ENCODE measurements at regions not wholly inside any gene's neighbourhood (a gene's known extent, or its start where the extent isn't known, plus 50 kb on each side); places are given as distances from the start of the nearest gene placed in this dataset.

DNA sequence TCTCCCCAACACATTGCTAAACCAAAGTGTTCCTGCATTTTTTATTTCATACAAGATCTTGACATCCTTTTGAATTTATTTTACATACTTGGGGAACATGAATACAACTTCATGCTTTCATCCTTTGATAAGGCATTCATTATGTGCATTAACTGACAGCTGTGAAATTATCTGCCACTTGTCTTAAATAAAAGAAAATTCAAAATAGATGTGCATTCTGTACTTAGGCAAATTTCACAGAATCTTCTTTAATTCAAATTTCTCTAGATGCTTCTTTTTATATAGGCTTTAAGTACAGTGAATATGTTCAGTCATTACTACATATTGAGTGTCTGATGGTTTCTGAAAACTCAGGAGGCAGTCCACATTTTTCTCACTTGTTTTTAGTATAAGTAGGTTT, 518.1 kb downstream of the EPHA5 start:
- Histone ChIP-seq H3K4me1 (ENCODE audit: control insufficient read depth in 1 of 2, extremely low read depth in 1 of 2, insufficient read depth in 2 of 2, low read length in 2 of 2) (no peaks in the 10 kb centered on the region), H3K36me3 (ENCODE audit: control insufficient read depth in 2 of 2, extremely low read depth in 1 of 2, insufficient read depth in 1 of 2, low read length in 1 of 2) (no peaks in the 10 kb centered on the region), H3K27ac (ENCODE audit: low read length) (no peak overlapping the region), H3K9me3 (no peaks in the 10 kb centered on the region), H3K27me3 (replicated peaks in 1 of 2; ENCODE audit: control insufficient read depth in 2 of 2, extremely low read depth in 1 of 2, insufficient read depth in 2 of 2, low read length in 1 of 2) (no peaks in the 10 kb centered on the region), H3K4me3 (ENCODE audit: control insufficient read depth in 1 of 2, extremely low read depth in 1 of 2, low read length in 1 of 2) (no peak overlapping the region)
- H3K27ac Mint-ChIP-seq = no peak overlapping the region
- POLR2A ChIA-PET = no interaction called here
- peaks cover 7 to 19% (median 8%) of the 10 kb centered on the region in 3 donors for H3K9me3 Mint-ChIP-seq
- ATAC-seq (replicated peaks in 1 of 4) = no peak
- no peaks in the 10 kb centered on the region for H3K36me3 Mint-ChIP-seq
- DNase-seq = no peak
- H3K4me1 Mint-ChIP-seq = no peaks in the 10 kb centered on the region
- no peak overlapping the region for H3K4me3 Mint-ChIP-seq
- H3K27me3 Mint-ChIP-seq = no peaks in the 10 kb centered on the region
- CTCF ChIA-PET = no interaction called here

DNA sequence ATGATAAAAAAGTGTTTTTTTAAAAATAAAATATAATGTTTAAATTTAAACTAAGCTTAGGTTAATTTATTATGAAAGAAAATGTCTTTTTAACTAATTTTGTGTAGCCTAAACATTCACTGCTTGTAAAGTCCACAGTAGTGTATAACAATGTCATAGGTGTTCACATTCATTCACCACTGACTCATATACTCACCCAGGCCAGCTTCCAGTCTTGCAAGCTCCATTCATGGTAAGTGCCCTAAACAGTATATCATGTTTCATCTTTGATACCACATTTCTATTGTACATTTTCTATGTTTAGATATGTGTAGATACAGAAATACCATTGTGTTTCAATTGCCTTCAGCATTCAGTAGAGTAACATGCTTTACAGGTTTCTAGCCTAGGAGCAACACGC, 530.3 kb downstream of the EPHA5 start:
- Mint-ChIP-seq H3K4me1 (no peaks in the 10 kb centered on the region), H3K4me3 (no peak overlapping the region), H3K27me3 (no peaks in the 10 kb centered on the region), H3K36me3 (no peaks in the 10 kb centered on the region), H3K9me3 (peaks cover 20 to 24% (median 22%) of the 10 kb centered on the region in 3 donors), H3K27ac (no peak overlapping the region)
- ATAC-seq (replicated peaks in 1 of 4) = no peak
- no peaks in the 10 kb centered on the region for H3K4me1 ChIP-seq (ENCODE audit: control insufficient read depth in 1 of 2, extremely low read depth in 1 of 2, insufficient read depth in 2 of 2, low read length in 2 of 2)
- H3K27me3 ChIP-seq (replicated peaks in 1 of 2; ENCODE audit: control insufficient read depth in 2 of 2, extremely low read depth in 1 of 2, insufficient read depth in 2 of 2, low read length in 1 of 2) = no peaks in the 10 kb centered on the region
- DNase-seq = no peak
- ChIA-PET CTCF (no interaction called here), POLR2A (no interaction called here)
- WGBS (ENCODE audit: insufficient coverage) = no CpG with 5 or more reads among the region's 1 CpG
- no peak overlapping the region for H3K4me3 ChIP-seq (ENCODE audit: control insufficient read depth in 1 of 2, extremely low read depth in 1 of 2, low read length in 1 of 2)
- no peaks in the 10 kb centered on the region for H3K36me3 ChIP-seq (ENCODE audit: control insufficient read depth in 2 of 2, extremely low read depth in 1 of 2, insufficient read depth in 1 of 2, low read length in 1 of 2)
- H3K9me3 ChIP-seq = no peaks in the 10 kb centered on the region
- no peak overlapping the region for H3K27ac ChIP-seq (ENCODE audit: low read length)

DNA sequence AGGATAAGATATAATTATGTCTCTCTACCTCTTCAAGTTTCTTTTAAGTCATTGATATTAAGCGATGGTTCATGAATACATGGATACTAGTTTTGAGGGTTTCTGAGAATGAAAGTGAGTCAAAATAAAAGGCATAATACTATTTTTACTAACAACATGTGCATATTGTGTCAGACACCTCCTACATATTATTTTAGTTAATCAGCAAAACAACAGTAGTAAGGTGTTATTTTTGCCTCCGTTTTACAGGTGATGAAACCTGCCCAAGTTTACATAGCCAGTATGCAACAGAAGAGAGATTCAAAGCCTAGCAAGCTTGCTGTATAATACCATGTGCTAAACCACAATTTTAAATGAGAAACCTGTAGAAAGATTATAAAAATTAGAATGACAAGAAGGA, 544.1 kb downstream of the EPHA5 start:
- no peak for ATAC-seq (replicated peaks in 1 of 4)
- no peak overlapping the region for H3K27ac ChIP-seq (ENCODE audit: low read length)
- ChIA-PET CTCF (no interaction called here), POLR2A (no interaction called here)
- no peaks in the 10 kb centered on the region for H3K27me3 ChIP-seq (replicated peaks in 1 of 2; ENCODE audit: control insufficient read depth in 2 of 2, extremely low read depth in 1 of 2, insufficient read depth in 2 of 2, low read length in 1 of 2)
- no peak overlapping the region for H3K4me3 ChIP-seq (ENCODE audit: control insufficient read depth in 1 of 2, extremely low read depth in 1 of 2, low read length in 1 of 2)
- no peaks in the 10 kb centered on the region for H3K27me3 Mint-ChIP-seq
- H3K27ac Mint-ChIP-seq = no peak overlapping the region
- H3K9me3 Mint-ChIP-seq = peaks cover 6 to 9% (median 7%) of the 10 kb centered on the region in 3 donors
- no peaks in the 10 kb centered on the region for H3K9me3 ChIP-seq
- no peaks in the 10 kb centered on the region for H3K36me3 Mint-ChIP-seq
- no peaks in the 10 kb centered on the region for H3K4me1 ChIP-seq (ENCODE audit: control insufficient read depth in 1 of 2, extremely low read depth in 1 of 2, insufficient read depth in 2 of 2, low read length in 2 of 2)
- no peak overlapping the region for H3K4me3 Mint-ChIP-seq
- DNase-seq = no peak
- H3K4me1 Mint-ChIP-seq = no peaks in the 10 kb centered on the region
- WGBS (ENCODE audit: insufficient coverage) = no CpG with 5 or more reads among the region's 2 CpGs
- no peaks in the 10 kb centered on the region for H3K36me3 ChIP-seq (ENCODE audit: control insufficient read depth in 2 of 2, extremely low read depth in 1 of 2, insufficient read depth in 1 of 2, low read length in 1 of 2)

DNA sequence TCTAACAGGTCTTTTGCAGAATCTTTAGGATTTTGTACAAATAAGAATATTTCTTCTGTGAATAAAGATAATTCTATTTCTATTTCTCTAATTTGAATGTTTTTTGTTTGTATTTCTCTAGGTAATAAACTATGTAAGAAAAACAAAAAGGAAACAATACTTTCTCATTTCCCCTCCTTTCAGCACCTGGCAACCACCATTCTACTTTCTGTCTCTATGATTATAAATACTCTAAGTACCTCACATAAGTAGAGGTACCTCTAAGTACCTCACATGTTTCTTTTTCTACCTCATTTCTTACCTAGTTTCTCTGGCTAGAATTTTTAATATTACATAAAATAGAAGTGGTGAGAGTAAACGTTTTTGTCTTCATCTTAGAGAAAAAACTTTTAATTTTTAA, 550.0 kb downstream of the EPHA5 start:
- Histone ChIP-seq H3K9me3 (no peaks in the 10 kb centered on the region), H3K4me1 (ENCODE audit: control insufficient read depth in 1 of 2, extremely low read depth in 1 of 2, insufficient read depth in 2 of 2, low read length in 2 of 2) (no peaks in the 10 kb centered on the region), H3K27ac (ENCODE audit: low read length) (no peak overlapping the region), H3K4me3 (ENCODE audit: control insufficient read depth in 1 of 2, extremely low read depth in 1 of 2, low read length in 1 of 2) (no peak overlapping the region), H3K36me3 (ENCODE audit: control insufficient read depth in 2 of 2, extremely low read depth in 1 of 2, insufficient read depth in 1 of 2, low read length in 1 of 2) (no peaks in the 10 kb centered on the region), H3K27me3 (replicated peaks in 1 of 2; ENCODE audit: control insufficient read depth in 2 of 2, extremely low read depth in 1 of 2, insufficient read depth in 2 of 2, low read length in 1 of 2) (no peaks in the 10 kb centered on the region)
- ChIA-PET POLR2A (no interaction called here), CTCF (no interaction called here)
- no peaks in the 10 kb centered on the region for H3K36me3 Mint-ChIP-seq
- ATAC-seq (replicated peaks in 1 of 4) = no peak
- no peaks in the 10 kb centered on the region for H3K4me1 Mint-ChIP-seq
- peaks cover 11 to 22% (median 16%) of the 10 kb centered on the region in 3 donors for H3K9me3 Mint-ChIP-seq
- no peak overlapping the region for H3K4me3 Mint-ChIP-seq
- H3K27ac Mint-ChIP-seq = no peak overlapping the region
- WGBS (ENCODE audit: insufficient coverage) = no CpG with 5 or more reads among the region's 1 CpG
- H3K27me3 Mint-ChIP-seq = no peaks in the 10 kb centered on the region
- no peak for DNase-seq

DNA sequence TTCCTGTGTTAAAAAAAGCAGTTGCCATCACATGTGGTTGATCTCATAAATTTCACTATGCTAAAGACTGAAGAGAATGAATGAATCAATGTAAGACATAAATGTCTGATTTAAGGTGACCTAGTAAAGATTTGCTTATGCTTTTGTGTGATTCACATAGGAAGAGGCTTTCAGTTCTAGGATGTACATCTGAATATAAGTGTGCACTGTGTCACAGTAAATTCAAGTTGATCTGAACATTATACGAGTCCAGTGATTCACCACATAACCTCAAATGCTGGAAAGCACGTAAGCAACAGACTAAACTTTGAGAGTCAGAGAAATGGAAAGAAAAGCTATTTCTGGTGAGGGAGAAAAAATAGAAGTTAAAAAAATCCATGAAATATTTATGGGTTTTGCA, 567.9 kb downstream of the EPHA5 start:
- DNase-seq = no peak
- H3K27ac ChIP-seq (ENCODE audit: low read length) = no peak overlapping the region
- no peaks in the 10 kb centered on the region for H3K9me3 ChIP-seq
- H3K4me3 ChIP-seq (ENCODE audit: control insufficient read depth in 1 of 2, extremely low read depth in 1 of 2, low read length in 1 of 2) = no peak overlapping the region
- no peak for ATAC-seq (replicated peaks in 1 of 4)
- CTCF ChIA-PET = no interaction called here
- H3K4me1 ChIP-seq (ENCODE audit: control insufficient read depth in 1 of 2, extremely low read depth in 1 of 2, insufficient read depth in 2 of 2, low read length in 2 of 2) = no peaks in the 10 kb centered on the region
- no peaks in the 10 kb centered on the region for H3K27me3 Mint-ChIP-seq
- no peak overlapping the region for H3K4me3 Mint-ChIP-seq
- no CpG with 5 or more reads among the region's 2 CpGs for WGBS (ENCODE audit: insufficient coverage)
- no peaks in the 10 kb centered on the region for H3K27me3 ChIP-seq (replicated peaks in 1 of 2; ENCODE audit: control insufficient read depth in 2 of 2, extremely low read depth in 1 of 2, insufficient read depth in 2 of 2, low read length in 1 of 2)
- H3K36me3 Mint-ChIP-seq = no peaks in the 10 kb centered on the region
- H3K9me3 Mint-ChIP-seq = peaks cover 0 to 13% (median 9%) of the 10 kb centered on the region in 3 donors
- no peaks in the 10 kb centered on the region for H3K4me1 Mint-ChIP-seq
- POLR2A ChIA-PET = no interaction called here
- H3K36me3 ChIP-seq (ENCODE audit: control insufficient read depth in 2 of 2, extremely low read depth in 1 of 2, insufficient read depth in 1 of 2, low read length in 1 of 2) = no peaks in the 10 kb centered on the region
- no peak overlapping the region for H3K27ac Mint-ChIP-seq

DNA sequence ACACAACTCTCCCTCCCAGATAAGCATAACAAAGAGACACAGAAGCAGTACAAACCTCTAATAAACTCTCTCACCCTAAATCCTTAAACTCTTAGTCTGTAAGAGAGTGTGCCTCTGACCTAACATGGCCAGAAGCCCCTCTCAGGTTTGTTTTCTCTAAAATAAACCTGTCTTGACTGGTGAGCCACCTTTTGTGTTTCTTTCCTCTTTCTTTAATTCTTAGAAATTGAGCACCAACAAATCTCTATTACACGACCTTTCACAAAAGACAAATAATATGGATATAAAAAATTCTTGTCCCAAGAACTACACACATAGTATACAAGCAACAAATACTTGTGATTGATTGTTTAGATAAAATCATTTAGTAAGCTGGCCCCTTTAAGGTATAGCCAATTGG, 573.7 kb downstream of the EPHA5 start:
- no CpG with 5 or more reads among the region's 1 CpG for WGBS (ENCODE audit: insufficient coverage)
- no peak for DNase-seq
- Histone ChIP-seq H3K27ac (ENCODE audit: low read length) (no peak overlapping the region), H3K27me3 (replicated peaks in 1 of 2; ENCODE audit: control insufficient read depth in 2 of 2, extremely low read depth in 1 of 2, insufficient read depth in 2 of 2, low read length in 1 of 2) (no peaks in the 10 kb centered on the region), H3K4me3 (ENCODE audit: control insufficient read depth in 1 of 2, extremely low read depth in 1 of 2, low read length in 1 of 2) (no peak overlapping the region), H3K4me1 (ENCODE audit: control insufficient read depth in 1 of 2, extremely low read depth in 1 of 2, insufficient read depth in 2 of 2, low read length in 2 of 2) (no peaks in the 10 kb centered on the region), H3K36me3 (ENCODE audit: control insufficient read depth in 2 of 2, extremely low read depth in 1 of 2, insufficient read depth in 1 of 2, low read length in 1 of 2) (no peaks in the 10 kb centered on the region), H3K9me3 (no peaks in the 10 kb centered on the region)
- Mint-ChIP-seq H3K27ac (no peak overlapping the region), H3K9me3 (peaks cover 0 to 11% (median 3%) of the 10 kb centered on the region in 3 donors), H3K4me1 (no peaks in the 10 kb centered on the region), H3K4me3 (no peak overlapping the region), H3K27me3 (no peaks in the 10 kb centered on the region), H3K36me3 (no peaks in the 10 kb centered on the region)
- POLR2A ChIA-PET = no interaction called here
- no peak for ATAC-seq (replicated peaks in 1 of 4)
- CTCF ChIA-PET = no interaction called here

DNA sequence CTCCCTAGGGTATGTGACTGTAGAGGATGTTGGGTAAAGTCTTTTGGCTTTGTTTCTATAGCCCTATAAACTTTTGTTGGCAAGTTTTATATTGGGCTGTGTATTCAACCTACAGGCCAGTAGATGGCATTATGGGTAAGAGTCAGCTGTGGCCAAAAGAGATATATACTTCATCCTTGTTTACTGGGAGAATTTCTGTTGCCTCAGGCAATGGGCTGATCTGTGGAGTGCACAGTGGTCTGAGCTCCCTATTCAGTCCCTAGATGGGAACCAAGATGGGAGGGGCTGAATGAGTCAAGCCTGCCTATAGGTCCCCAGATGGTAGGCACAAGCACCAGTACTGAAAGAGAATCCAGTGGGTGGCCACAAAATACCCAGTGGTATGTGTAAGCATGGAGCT, 580.6 kb downstream of the EPHA5 start:
- no peaks in the 10 kb centered on the region for H3K36me3 Mint-ChIP-seq
- Histone ChIP-seq H3K27ac (ENCODE audit: low read length) (no peak overlapping the region), H3K4me3 (ENCODE audit: control insufficient read depth in 1 of 2, extremely low read depth in 1 of 2, low read length in 1 of 2) (no peak overlapping the region), H3K4me1 (ENCODE audit: control insufficient read depth in 1 of 2, extremely low read depth in 1 of 2, insufficient read depth in 2 of 2, low read length in 2 of 2) (no peaks in the 10 kb centered on the region), H3K27me3 (replicated peaks in 1 of 2; ENCODE audit: control insufficient read depth in 2 of 2, extremely low read depth in 1 of 2, insufficient read depth in 2 of 2, low read length in 1 of 2) (no peaks in the 10 kb centered on the region), H3K9me3 (no peaks in the 10 kb centered on the region), H3K36me3 (ENCODE audit: control insufficient read depth in 2 of 2, extremely low read depth in 1 of 2, insufficient read depth in 1 of 2, low read length in 1 of 2) (no peaks in the 10 kb centered on the region)
- H3K4me1 Mint-ChIP-seq = no peaks in the 10 kb centered on the region
- CTCF ChIA-PET = no interaction called here
- no peak overlapping the region for H3K4me3 Mint-ChIP-seq
- no peaks in the 10 kb centered on the region for H3K27me3 Mint-ChIP-seq
- DNase-seq (no peak), ATAC-seq (replicated peaks in 1 of 4) (no peak)
- H3K9me3 Mint-ChIP-seq = peaks cover 12 to 18% (median 16%) of the 10 kb centered on the region in 3 donors
- no peak overlapping the region for H3K27ac Mint-ChIP-seq
- POLR2A ChIA-PET = interaction anchor here in 1 of 2 donors (0.7 kb wide), 1 partner anchor 1605 kb away, joined by 3 read pairs; no protein-coding TSS in a partner anchor
